Gastrocnemius medialis (tissue), 4 donors: ENCODE measurements at regions not wholly inside any gene's neighbourhood (a gene's known extent, or its start where the extent isn't known, plus 50 kb on each side); places are given as distances from the start of the nearest gene placed in this dataset.

ENCODE experiments used
- ATAC-seq, 2 donors: fragments of 150-250 bp; one replicate each; pipeline ENCODE4 v1.9.1; 2016
- DNase-seq, 2 donors: peaks; one replicate each; pipeline ENCODE4 v3.0.0-alpha.2; 2019
- H3K27ac ChIP-seq, 4 donors: fragments of 200-600 bp; sonication (generic); 1 replicate in 1 of 4; 2 replicates in 3 of 4; pipeline ENCODE4 v1.5.1; 2016 to 2018; ENCODE audit warnings: mild to moderate bottlenecking in 2 of 4, moderate library complexity in 1 of 4
- H3K27me3 ChIP-seq, 3 donors: fragments of 200-600 bp; sonication (generic) in 2 of 3; 1 replicate in 1 of 3; 2 replicates in 2 of 3; pipeline versions ENCODE4 v1.5.1 to v1.6.0; 2016 to 2019; ENCODE audit warnings: mild to moderate bottlenecking in 1 of 3, moderate library complexity in 1 of 3
- H3K36me3 ChIP-seq, 2 donors: fragments of 200-600 bp; sonication (generic) in 1 of 2; one replicate each; pipeline ENCODE4 v1.5.1; 2017 to 2018
- H3K4me1 ChIP-seq, 2 donors: fragments of 200-600 bp; sonication (generic) in 1 of 2; one replicate each; pipeline ENCODE4 v1.5.1; 2016 to 2017; ENCODE audit warnings: mild to moderate bottlenecking in 2 of 2
- H3K4me3 ChIP-seq, 4 donors: fragments of 200-600 bp; sonication (generic) in 3 of 4; 1 replicate in 1 of 4; 2 replicates in 3 of 4; pipeline ENCODE4 v1.5.1; 2016 to 2019; ENCODE audit warnings: mild to moderate bottlenecking in 2 of 4
- H3K9me3 ChIP-seq, 3 donors: fragments of 200-600 bp; sonication (generic) in 2 of 3; 1 replicate in 1 of 3; 2 replicates in 2 of 3; pipeline ENCODE4 v1.5.1; 2016 to 2019
- POLR2A ChIP-seq, 2 donors: fragments of 450-650 bp; IDR thresholded peaks; one replicate each; pipeline ENCODE4 v1.6.1; 2017; ENCODE audit warnings: antibody characterized with exemption in 2 of 2, mild to moderate bottlenecking in 2 of 2, moderate library complexity in 2 of 2
- in situ Hi-C, 4 donors: fragments of 200-750 bp; cut with MboI; loops; one replicate each; pipeline versions ENCODE4 v1.15.0 to v1.8.0; 2017; ENCODE audit warnings: low sequenced_read_pairs in 4 of 4
- intact Hi-C: fragments of 100-400 bp; cut with DNase I; formaldehyde crosslinking; loops from one replicate; pipeline ENCODE4 v1.15.1; 2023; ENCODE audit warnings: low total_unique reads
- TF ChIP-seq, protein P1 (sequence below), 5 experiments: fragments of 450-650 bp in 3 of 5; fragments of 200-600 bp in 2 of 5; sonication (generic) in 2 of 5; IDR thresholded peaks in 4 of 5; conservative IDR thresholded peaks in 1 of 5; 1 replicate in 4 of 5; 2 replicates in 1 of 5; pipeline ENCODE4 v1.5.1; 2016 to 2019; ENCODE audit warnings: antibody characterized with exemption in 5 of 5, mild to moderate bottlenecking in 3 of 5, moderate library complexity in 3 of 5

DNA sequence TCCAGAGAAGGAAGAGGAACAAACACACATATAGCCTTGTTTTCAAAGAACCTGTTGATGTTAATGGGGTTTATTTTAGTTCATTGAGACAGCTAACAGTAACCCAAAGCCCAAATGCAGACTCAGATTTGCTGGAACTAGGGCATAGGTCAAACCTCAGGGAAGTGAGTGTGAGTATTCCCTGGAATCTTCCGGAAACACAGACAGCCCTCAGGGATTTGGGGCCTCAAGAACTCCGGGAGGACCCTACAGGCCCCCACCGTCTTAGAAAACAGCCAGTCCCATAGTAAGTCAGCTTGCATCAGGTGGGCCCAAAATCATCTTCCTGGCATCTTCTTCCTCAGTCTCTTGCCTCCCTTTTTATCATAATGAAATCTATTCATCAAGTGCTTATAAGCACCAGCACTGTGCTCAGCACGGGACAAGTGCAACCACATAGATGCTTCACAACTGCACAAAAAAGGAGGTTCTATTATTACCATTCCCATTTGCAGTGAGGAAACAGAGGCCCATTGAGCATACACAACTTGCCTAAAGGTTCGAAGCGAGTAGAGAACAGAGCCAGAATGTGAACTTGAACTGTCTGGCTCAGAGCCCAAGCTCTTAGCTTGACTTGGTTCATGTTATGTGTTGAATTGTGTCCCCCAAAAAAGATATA is 50.2 kb upstream of the BCL11A start:
- TF ChIP-seq, protein P1, sequence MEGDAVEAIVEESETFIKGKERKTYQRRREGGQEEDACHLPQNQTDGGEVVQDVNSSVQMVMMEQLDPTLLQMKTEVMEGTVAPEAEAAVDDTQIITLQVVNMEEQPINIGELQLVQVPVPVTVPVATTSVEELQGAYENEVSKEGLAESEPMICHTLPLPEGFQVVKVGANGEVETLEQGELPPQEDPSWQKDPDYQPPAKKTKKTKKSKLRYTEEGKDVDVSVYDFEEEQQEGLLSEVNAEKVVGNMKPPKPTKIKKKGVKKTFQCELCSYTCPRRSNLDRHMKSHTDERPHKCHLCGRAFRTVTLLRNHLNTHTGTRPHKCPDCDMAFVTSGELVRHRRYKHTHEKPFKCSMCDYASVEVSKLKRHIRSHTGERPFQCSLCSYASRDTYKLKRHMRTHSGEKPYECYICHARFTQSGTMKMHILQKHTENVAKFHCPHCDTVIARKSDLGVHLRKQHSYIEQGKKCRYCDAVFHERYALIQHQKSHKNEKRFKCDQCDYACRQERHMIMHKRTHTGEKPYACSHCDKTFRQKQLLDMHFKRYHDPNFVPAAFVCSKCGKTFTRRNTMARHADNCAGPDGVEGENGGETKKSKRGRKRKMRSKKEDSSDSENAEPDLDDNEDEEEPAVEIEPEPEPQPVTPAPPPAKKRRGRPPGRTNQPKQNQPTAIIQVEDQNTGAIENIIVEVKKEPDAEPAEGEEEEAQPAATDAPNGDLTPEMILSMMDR (IDR thresholded peaks at IDR 0.05 in 4 of 5, conservative IDR thresholded peaks at IDR 0.05 in 1 of 5): no peak
- TF ChIP-seq POLR2A (IDR thresholded peaks at IDR 0.05): no peak
- Histone ChIP-seq H3K9me3 (no peaks in the 10 kb centered on the region), H3K27me3 (no peaks in the 10 kb centered on the region), H3K4me3 (no peak overlapping the region), H3K36me3 (no peaks in the 10 kb centered on the region), H3K27ac (no peak overlapping the region), H3K4me1 (no peaks in the 10 kb centered on the region)
- in situ Hi-C loops (no loop called here), intact Hi-C loops (no loop called here)
- ATAC-seq (no peak), DNase-seq (no peak)

DNA sequence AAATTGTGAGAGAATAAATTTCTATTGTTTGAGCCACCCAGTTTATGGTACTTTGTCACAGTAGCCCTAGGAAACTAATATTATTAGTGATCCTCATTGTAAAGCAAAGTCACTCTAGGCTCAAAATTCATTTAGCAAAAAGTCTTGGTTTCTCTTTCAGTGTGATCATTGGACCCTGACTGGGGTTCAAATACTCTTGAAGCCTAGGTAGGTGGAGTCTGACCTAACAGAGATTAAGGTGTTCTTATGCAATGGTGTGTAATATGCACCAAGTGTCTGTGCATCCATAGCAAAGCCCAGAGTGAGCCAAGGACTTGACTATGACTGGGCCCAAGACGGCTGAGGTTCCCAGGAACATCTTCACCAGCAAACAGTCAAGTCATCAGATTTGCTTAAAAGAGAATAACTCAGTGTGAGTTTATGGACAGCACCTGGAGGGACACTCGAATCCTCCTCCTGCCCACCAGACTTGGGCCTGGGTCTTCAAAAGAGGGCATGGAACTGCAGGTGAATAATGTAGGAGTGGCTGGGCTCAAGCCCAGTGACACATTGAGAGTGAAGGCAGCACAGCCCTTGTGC is 51.1 kb upstream of the BCL11A start:
- no peak for DNase-seq
- no peak overlapping the region for H3K4me3 ChIP-seq
- H3K27ac ChIP-seq: no peak overlapping the region
- no peaks in the 10 kb centered on the region for H3K27me3 ChIP-seq
- H3K36me3 ChIP-seq: no peaks in the 10 kb centered on the region
- in situ Hi-C loops (no loop called here), intact Hi-C loops (no loop called here)
- H3K4me1 ChIP-seq: no peaks in the 10 kb centered on the region
- TF ChIP-seq, protein P1 (IDR thresholded peaks at IDR 0.05 in 4 of 5, conservative IDR thresholded peaks at IDR 0.05 in 1 of 5): no peak
- no peak for TF ChIP-seq POLR2A (IDR thresholded peaks at IDR 0.05)
- no peak for ATAC-seq
- H3K9me3 ChIP-seq: no peaks in the 10 kb centered on the region

DNA sequence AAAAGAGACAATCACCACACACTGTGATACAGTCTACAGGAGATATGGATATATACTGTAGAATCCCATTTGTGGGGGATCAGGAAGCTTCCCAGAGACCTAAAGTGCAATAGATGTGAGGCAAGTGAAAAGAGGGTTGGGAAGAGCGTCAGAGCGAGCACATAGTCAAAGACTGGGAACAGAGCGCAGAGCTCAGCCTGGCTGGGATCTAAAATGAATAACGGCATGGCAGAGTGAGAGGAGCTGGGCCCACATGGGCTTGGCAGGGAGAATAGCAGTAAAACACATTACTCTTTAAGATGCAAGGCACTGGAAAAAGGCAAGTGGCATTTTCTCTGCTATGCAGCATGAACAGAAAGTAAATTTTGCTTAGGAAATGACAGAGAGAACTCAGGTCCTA is 52.4 kb upstream of the BCL11A start:
- H3K9me3 ChIP-seq: no peaks in the 10 kb centered on the region
- no peak for ATAC-seq
- in situ Hi-C loops: no loop called here
- DNase-seq: no peak
- H3K36me3 ChIP-seq: no peaks in the 10 kb centered on the region
- TF ChIP-seq POLR2A (IDR thresholded peaks at IDR 0.05): no peak
- TF ChIP-seq, protein P1 (IDR thresholded peaks at IDR 0.05 in 4 of 5, conservative IDR thresholded peaks at IDR 0.05 in 1 of 5): no peak
- no peak overlapping the region for H3K4me3 ChIP-seq
- H3K27ac ChIP-seq: no peak overlapping the region
- intact Hi-C loops: no loop called here
- H3K27me3 ChIP-seq: no peaks in the 10 kb centered on the region
- H3K4me1 ChIP-seq: no peaks in the 10 kb centered on the region

DNA sequence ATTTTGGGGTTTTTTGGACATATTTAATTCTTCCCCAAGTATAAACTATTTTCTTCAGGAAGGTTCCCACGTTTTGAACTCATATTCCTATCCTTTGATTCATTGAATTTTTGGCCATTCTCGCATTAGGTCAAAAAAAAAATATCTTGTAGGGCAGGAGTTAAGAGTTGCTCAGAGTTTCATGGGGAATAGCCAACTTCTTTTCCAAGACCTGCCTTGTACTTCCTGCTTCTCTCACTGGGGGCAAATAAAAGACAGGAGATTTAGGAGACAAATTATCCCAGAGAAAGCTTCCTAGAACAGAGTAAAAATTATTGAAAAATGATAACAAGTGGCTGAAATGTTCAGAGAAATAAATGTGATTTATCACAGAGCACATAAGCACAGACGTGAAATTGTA is 55.2 kb upstream of the BCL11A start:
- Histone ChIP-seq H3K9me3 (no peaks in the 10 kb centered on the region), H3K4me1 (no peaks in the 10 kb centered on the region), H3K36me3 (no peaks in the 10 kb centered on the region), H3K27me3 (no peaks in the 10 kb centered on the region), H3K4me3 (no peak overlapping the region), H3K27ac (no peak overlapping the region)
- in situ Hi-C loops (no loop called here), intact Hi-C loops (no loop called here)
- TF ChIP-seq POLR2A (IDR thresholded peaks at IDR 0.05): no peak
- TF ChIP-seq, protein P1 (IDR thresholded peaks at IDR 0.05 in 4 of 5, conservative IDR thresholded peaks at IDR 0.05 in 1 of 5): no peak
- ATAC-seq (no peak), DNase-seq (no peak)

DNA sequence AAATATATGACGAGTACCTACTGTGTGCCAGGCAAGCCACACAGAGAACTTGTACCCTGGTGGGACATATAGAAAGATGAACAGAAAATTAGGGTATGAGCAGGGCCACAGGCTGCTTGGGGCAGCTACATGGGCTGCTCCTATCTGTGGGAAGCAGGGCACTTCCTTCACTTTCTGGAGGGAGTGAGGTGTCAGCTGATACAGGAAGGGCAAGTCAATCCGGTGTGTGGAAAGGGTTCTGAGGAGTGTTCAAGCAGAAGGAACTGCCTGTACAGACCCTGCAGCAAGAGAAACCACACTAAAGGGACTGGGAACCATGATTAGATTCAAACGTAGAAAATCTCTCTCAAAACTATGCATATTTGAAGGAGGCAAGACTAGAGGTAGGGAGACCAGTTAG is 58.6 kb upstream of the BCL11A start:
- Histone ChIP-seq H3K9me3 (no peaks in the 10 kb centered on the region), H3K36me3 (no peaks in the 10 kb centered on the region), H3K27me3 (no peaks in the 10 kb centered on the region), H3K4me3 (no peak overlapping the region), H3K4me1 (no peaks in the 10 kb centered on the region), H3K27ac (no peak overlapping the region)
- ATAC-seq: no peak
- TF ChIP-seq, protein P1 (IDR thresholded peaks at IDR 0.05 in 4 of 5, conservative IDR thresholded peaks at IDR 0.05 in 1 of 5): no peak
- no peak for TF ChIP-seq POLR2A (IDR thresholded peaks at IDR 0.05)
- intact Hi-C loops: no loop called here
- in situ Hi-C loops: no loop called here
- DNase-seq: no peak
